PC-9 (cell line): ENCODE measurements at regions not wholly inside any gene's neighbourhood (a gene's known extent, or its start where the extent isn't known, plus 50 kb on each side); places are given as distances from the start of the nearest gene placed in this dataset.

ENCODE experiments used
- CTCF ChIP-seq: fragments of 200-600 bp; sonication (generic); conservative IDR thresholded peaks from 2 replicates; pipeline ENCODE4 v1.6.1; 2017; ENCODE audit warnings: mixed run types, antibody characterized with exemption, mild to moderate bottlenecking, moderate library complexity
- EZH2 ChIP-seq: fragments of 200-600 bp; sonication (generic); IDR thresholded peaks from 2 replicates; pipeline ENCODE4 v1.8.0; 2017; ENCODE audit warnings: antibody characterized with exemption, low read depth

GRCh38 chr4:181948839-181949382 lies 294.3 kb upstream of the TENM3 start:
- TF ChIP-seq CTCF (no peak), EZH2 (no peak)
